ENCODE measurements at regions not wholly inside any gene's neighbourhood (a gene's known extent, or its start where the extent isn't known, plus 50 kb on each side); places are given as distances from the start of the nearest gene placed in this dataset.

GRCh38 chr10:58967551-58968388 lies 208.7 kb upstream of the PHYHIPL start:
- H3K27ac ChIP-seq = no peak overlapping the region
- no peaks in the 10 kb centered on the region for H3K27me3 ChIP-seq (ENCODE audit: low read depth)
- H3K4me3 ChIP-seq = no peak overlapping the region
- no peaks in the 10 kb centered on the region for H3K4me1 ChIP-seq
- no peaks in the 10 kb centered on the region for H3K36me3 ChIP-seq
- peak; percentile 70 to 73 for ATAC-seq
- TF ChIP-seq CTCF (IDR thresholded peaks at IDR 0.05) = no peak
- no peaks in the 10 kb centered on the region for H3K9me3 ChIP-seq
- peak; percentile 49 for DNase-seq
- intact Hi-C loops (cut with DNase I) = no loop called here

- ATAC-seq = no peak
- no peak for DNase-seq
- no peaks in the 10 kb centered on the region for H3K9me3 ChIP-seq
- no peak for TF ChIP-seq CTCF (IDR thresholded peaks at IDR 0.05)
- H3K27ac ChIP-seq = no peak overlapping the region
- H3K36me3 ChIP-seq = no peaks in the 10 kb centered on the region
- no peaks in the 10 kb centered on the region for H3K4me1 ChIP-seq
- H3K27me3 ChIP-seq (ENCODE audit: low read depth) = no peaks in the 10 kb centered on the region
- intact Hi-C loops (cut with DNase I) = no loop called here
- no peak overlapping the region for H3K4me3 ChIP-seq
Observed at GRCh38 chr10:58968389-58968755, 208.1 kb upstream of the PHYHIPL start.

GRCh38 chr10:58969576-58969975 lies 206.9 kb upstream of the PHYHIPL start:
- TF ChIP-seq CTCF (IDR thresholded peaks at IDR 0.05) = no peak
- ATAC-seq (no peak), DNase-seq (no peak)
- no peaks in the 10 kb centered on the region for H3K9me3 ChIP-seq
- no peaks in the 10 kb centered on the region for H3K4me1 ChIP-seq
- H3K27me3 ChIP-seq (ENCODE audit: low read depth) = no peaks in the 10 kb centered on the region
- H3K36me3 ChIP-seq = no peaks in the 10 kb centered on the region
- intact Hi-C loops (cut with DNase I) = no loop called here
- H3K4me3 ChIP-seq = no peak overlapping the region
- no peak overlapping the region for H3K27ac ChIP-seq

- Histone ChIP-seq H3K4me3 (no peak overlapping the region), H3K27ac (no peak overlapping the region), H3K36me3 (no peaks in the 10 kb centered on the region), H3K27me3 (ENCODE audit: low read depth) (no peaks in the 10 kb centered on the region), H3K9me3 (no peaks in the 10 kb centered on the region), H3K4me1 (no peaks in the 10 kb centered on the region)
- intact Hi-C loops (cut with DNase I) = no loop called here
- ATAC-seq (no peak), DNase-seq (no peak)
- TF ChIP-seq CTCF (IDR thresholded peaks at IDR 0.05) = no peak
Observed at GRCh38 chr10:58970160-58970915, 206.1 kb upstream of the PHYHIPL start.

GRCh38 chr10:58971211-58971610 lies 205.2 kb upstream of the PHYHIPL start:
- Histone ChIP-seq H3K9me3 (no peaks in the 10 kb centered on the region), H3K4me1 (no peaks in the 10 kb centered on the region), H3K4me3 (no peak overlapping the region), H3K27me3 (ENCODE audit: low read depth) (no peaks in the 10 kb centered on the region), H3K27ac (no peak overlapping the region), H3K36me3 (no peaks in the 10 kb centered on the region)
- DNase-seq (no peak), ATAC-seq (no peak)
- intact Hi-C loops (cut with DNase I) = no loop called here
- no peak for TF ChIP-seq CTCF (IDR thresholded peaks at IDR 0.05)

All from lower lobe of right lung (tissue), 2 donors.